Heart left ventricle (tissue), 16 donors: ENCODE measurements at regions not wholly inside any gene's neighbourhood (a gene's known extent, or its start where the extent isn't known, plus 50 kb on each side); places are given as distances from the start of the nearest gene placed in this dataset.
A peak's percentile ranks its signal among the peaks of the same experiment; 100 is the strongest.

ENCODE experiments used
- ATAC-seq, 4 donors: fragments of 200-7000 bp; cut with Tn5 transposase; one replicate each; pipeline ENCODE4 v1.9.1; 2020 to 2022; ENCODE audit warnings: moderate library complexity in 4 of 4, mild to moderate bottlenecking in 3 of 4, moderate number of reproducible peaks in 1 of 4
- DNase-seq, 5 donors: peaks; one replicate each; pipeline ENCODE4 v3.0.0-alpha.2; 2020
- H3K27ac ChIP-seq, 12 donors: fragments of 200-600 bp; sonication (generic) in 4 of 12; one replicate each; pipeline versions ENCODE4 v1.5.0 to v1.8.0; 2016 to 2022; ENCODE audit warnings: mild to moderate bottlenecking in 2 of 12
- H3K27me3 ChIP-seq, 9 donors: fragments of 200-600 bp; sonication (generic) in 2 of 9; one replicate each; pipeline versions ENCODE4 v1.5.1 to v1.8.0; 2016 to 2022; ENCODE audit warnings: mild to moderate bottlenecking in 3 of 9
- H3K36me3 ChIP-seq, 9 donors: fragments of 200-600 bp; sonication (generic) in 2 of 9; one replicate each; pipeline versions ENCODE4 v1.5.0 to v1.8.0; 2018 to 2022; ENCODE audit warnings: mild to moderate bottlenecking in 2 of 9
- H3K4me1 ChIP-seq, 12 donors: fragments of 200-600 bp; sonication (generic) in 4 of 12; one replicate each; pipeline versions ENCODE4 v1.5.0 to v1.8.0; 2016 to 2022; ENCODE audit warnings: mild to moderate bottlenecking in 3 of 12
- H3K4me3 ChIP-seq, 12 donors: fragments of 200-600 bp; sonication (generic) in 4 of 12; one replicate each; pipeline versions ENCODE4 v1.5.0 to v1.8.0; 2017 to 2022; ENCODE audit warnings: mild to moderate bottlenecking in 9 of 12, moderate library complexity in 4 of 12
- H3K9me3 ChIP-seq, 12 donors: fragments of 200-600 bp; sonication (generic) in 4 of 12; one replicate each; pipeline versions ENCODE4 v1.5.0 to v1.8.0; 2016 to 2022; ENCODE audit warnings: mild to moderate bottlenecking in 1 of 12
- CTCF ChIP-seq, 12 donors: fragments of 200-600 bp; sonication (generic) in 4 of 12; IDR thresholded peaks; one replicate each; pipeline versions ENCODE4 v1.5.0 to v1.8.0; 2018 to 2022; ENCODE audit warnings: antibody characterized with exemption in 12 of 12, mild to moderate bottlenecking in 5 of 12
- POLR2A ChIP-seq, 2 donors: fragments of 450-650 bp; IDR thresholded peaks; one replicate each; pipeline ENCODE4 v1.6.1; 2017; ENCODE audit warnings: antibody characterized with exemption in 2 of 2, mild to moderate bottlenecking in 2 of 2, moderate library complexity in 2 of 2
- WGBS, 4 donors: extraction: QIAGEN DNeasy Blood & Tissue Kit in 2 of 4; methylation state at CpG; one replicate each; pipeline versions ENCODE4 v1.1.5 to v1.1.7; 2013 to 2018; 5-methylcytosine and 5-hydroxymethylcytosine counted together
- intact Hi-C, 10 donors: fragments of 100-400 bp; cut with DNase I; formaldehyde crosslinking; loops; one replicate each; pipeline versions ENCODE4 v1.11.1 to v1.14.2; 2022
- donor health status: ischemic (EF 13 %, LVEDD 7.1; RV severe dilation, severe dysfunction).
- donor health status: healthy with polysubstance abuse.
- donor health status: DM: no; HTN: yes; CAD: no.
- donor health status: DM: no; HTN: no; CAD: no.
- donor health status: ischemic (EF 25% LVEDD 6.9; RV normal size, moderate dysfunction).
- donor health status: ischemic (EF 25% LVEDD 5.7; RV mildly dilated, moderate dysfunction).
- donor health status: healthy.
- donor health status: DM: yes; HTN: yes; CAD: no.
- donor health status: ischemic (EF 35%, LVEDD 5.7; RV mildly dilated, moderate dysfunction).
- donor health status: nonischemic (EF 11% LVEDD 7.7; RV severe dilation, severe dysfunction).
- donor health status: DM: yes; HTN: yes; CAD: no.
- donor health status: PGD.
- donor health status: ischemic (EF 29% LVEDD 5.4; RV normal size, mild dysfunction).
- donor health status: nonischemic (EF 23%, LVEDD 6.1; RV moderate dilation, normal function).

- H3K27ac ChIP-seq = no peak overlapping the region
- intact Hi-C loops = no loop called here
- no peaks in the 10 kb centered on the region for H3K9me3 ChIP-seq
- ATAC-seq = no peak
- no peak overlapping the region for H3K4me3 ChIP-seq
- peaks cover 0 to 44% (median 8%) of the 10 kb centered on the region in 9 donors for H3K27me3 ChIP-seq
- H3K36me3 ChIP-seq = no peaks in the 10 kb centered on the region
- 83 to 89% (median 85%) methylated on average over 6 of the region's 6 CpGs for WGBS, 4 donors
- DNase-seq = peak in 1 of 5 donors; percentile 17
- no peaks in the 10 kb centered on the region for H3K4me1 ChIP-seq
- TF ChIP-seq CTCF (IDR thresholded peaks at IDR 0.05) = no peak
- no peak for TF ChIP-seq POLR2A (IDR thresholded peaks at IDR 0.05)
These were observed 145.7 kb downstream of the SHANK2 start for GRCh38 chr11:71106671-71107070.

GRCh38 chr11:71103266-71103665 is 149.1 kb downstream of the SHANK2 start:
- intact Hi-C loops = no loop called here
- Histone ChIP-seq H3K36me3 (no peaks in the 10 kb centered on the region), H3K9me3 (no peaks in the 10 kb centered on the region), H3K4me3 (no peak overlapping the region), H3K27ac (no peak overlapping the region), H3K27me3 (peaks cover 0 to 24% (median 0%) of the 10 kb centered on the region in 9 donors), H3K4me1 (no peaks in the 10 kb centered on the region)
- DNase-seq (peak in 1 of 5 donors; percentile 32), ATAC-seq (peak in 1 of 4 donors; percentile 25)
- TF ChIP-seq POLR2A (IDR thresholded peaks at IDR 0.05) (no peak), CTCF (IDR thresholded peaks at IDR 0.05) (no peak)
- WGBS, 4 donors = 51 to 62% (median 60%) methylated on average over 7 of the region's 7 CpGs

- H3K9me3 ChIP-seq = no peaks in the 10 kb centered on the region
- no peak overlapping the region for H3K27ac ChIP-seq
- H3K4me3 ChIP-seq = no peak overlapping the region
- H3K27me3 ChIP-seq = peaks cover 0 to 24% (median 0%) of the 10 kb centered on the region in 9 donors
- ATAC-seq = no peak
- no peak for TF ChIP-seq POLR2A (IDR thresholded peaks at IDR 0.05)
- TF ChIP-seq CTCF (IDR thresholded peaks at IDR 0.05) = no peak
- no peaks in the 10 kb centered on the region for H3K36me3 ChIP-seq
- intact Hi-C loops = no loop called here
- no peaks in the 10 kb centered on the region for H3K4me1 ChIP-seq
- WGBS, 4 donors = 65 to 75% (median 71%) methylated on average over 9 to 14 of the region's 14 CpGs
- peak in 1 of 5 donors; percentile 33 for DNase-seq
These were observed 150.0 kb downstream of the SHANK2 start for GRCh38 chr11:71102251-71102995.

GRCh38 chr11:71101606-71102005 is 150.8 kb downstream of the SHANK2 start:
- 81 to 86% (median 82%) methylated on average over 17 of the region's 17 CpGs for WGBS, 4 donors
- Histone ChIP-seq H3K36me3 (no peaks in the 10 kb centered on the region), H3K27me3 (peaks cover 0 to 24% (median 0%) of the 10 kb centered on the region in 9 donors), H3K27ac (no peak overlapping the region), H3K9me3 (no peaks in the 10 kb centered on the region), H3K4me1 (no peaks in the 10 kb centered on the region), H3K4me3 (no peak overlapping the region)
- TF ChIP-seq POLR2A (IDR thresholded peaks at IDR 0.05) = no peak
- TF ChIP-seq CTCF (IDR thresholded peaks at IDR 0.05) = no peak
- ATAC-seq (no peak), DNase-seq (no peak)
- intact Hi-C loops = no loop called here
